Choroid plexus epithelial cell (primary cell): ENCODE measurements at regions not wholly inside any gene's neighbourhood (a gene's known extent, or its start where the extent isn't known, plus 50 kb on each side); places are given as distances from the start of the nearest gene placed in this dataset.
"Not testable (repeated sequence)": the region's sequence is repeated elsewhere in the genome, so short reads cannot be mapped to it uniquely, and the experiment has no call there.

Source experiments
- DNase-seq: peaks from one replicate; pipeline ENCODE4 v3.0.0-alpha.2; 2010; ENCODE audit warnings: low read depth
- H3K4me3 ChIP-seq: 2 replicates; pipeline ENCODE4 v1.5.1; 2011; ENCODE audit warnings: low read depth, mild to moderate bottlenecking, control low read depth, low read length, moderate library complexity
- CTCF ChIP-seq: conservative IDR thresholded peaks from 2 replicates; pipeline ENCODE4 v1.5.1; 2011; ENCODE audit warnings: low read depth, mild to moderate bottlenecking, control low read depth, inconsistent platforms, low read length, moderate library complexity

DNA sequence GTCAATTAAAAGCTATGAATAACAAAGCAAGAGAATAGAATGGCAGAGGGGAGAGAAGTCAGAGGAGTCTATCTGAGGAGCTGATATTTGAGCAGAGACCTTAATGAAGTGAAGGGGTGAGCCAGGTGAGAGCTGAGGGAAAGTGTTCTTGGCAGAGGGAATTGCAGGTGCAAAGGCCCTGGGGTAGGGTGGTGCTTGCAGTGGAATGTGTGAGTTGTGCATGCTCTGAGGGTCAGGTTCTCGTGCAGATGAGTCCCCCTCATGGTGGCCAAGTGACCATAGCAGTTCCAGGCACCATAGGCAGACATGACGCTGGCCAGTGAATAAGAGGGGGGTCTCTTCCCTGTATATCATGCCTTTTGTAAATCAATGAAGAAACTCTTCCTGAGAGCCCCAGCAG lies 58.9 kb upstream of the ALX4 start:
- DNase-seq = no peak
- TF ChIP-seq CTCF = no peak
- no peak overlapping the region for H3K4me3 ChIP-seq

- not testable (repeated sequence) for DNase-seq, H3K4me3 ChIP-seq
Observed at GRCh38 chr11:44371042-44371441, 61.1 kb upstream of the ALX4 start.

DNA sequence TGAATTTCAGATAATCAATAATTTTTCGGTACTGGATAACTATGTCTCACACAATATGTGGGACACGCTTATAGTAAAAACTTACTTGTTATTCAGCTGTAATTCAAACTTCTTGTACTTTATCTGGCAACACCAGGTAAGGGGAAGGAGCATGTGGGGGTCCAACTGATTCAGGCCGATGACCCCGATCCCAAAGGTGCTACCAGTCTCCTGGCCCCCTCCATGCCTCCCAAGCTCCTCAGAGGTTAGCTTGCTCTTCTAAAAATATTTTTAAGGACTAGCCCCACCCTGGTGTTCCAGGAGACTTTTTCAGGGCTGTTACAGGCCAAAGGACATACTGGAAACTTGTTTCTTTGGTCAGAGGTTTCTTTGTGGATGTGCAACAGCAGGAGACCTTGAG lies 61.8 kb upstream of the ALX4 start:
- TF ChIP-seq CTCF = no peak
- no peak for DNase-seq
- no peak overlapping the region for H3K4me3 ChIP-seq

DNA sequence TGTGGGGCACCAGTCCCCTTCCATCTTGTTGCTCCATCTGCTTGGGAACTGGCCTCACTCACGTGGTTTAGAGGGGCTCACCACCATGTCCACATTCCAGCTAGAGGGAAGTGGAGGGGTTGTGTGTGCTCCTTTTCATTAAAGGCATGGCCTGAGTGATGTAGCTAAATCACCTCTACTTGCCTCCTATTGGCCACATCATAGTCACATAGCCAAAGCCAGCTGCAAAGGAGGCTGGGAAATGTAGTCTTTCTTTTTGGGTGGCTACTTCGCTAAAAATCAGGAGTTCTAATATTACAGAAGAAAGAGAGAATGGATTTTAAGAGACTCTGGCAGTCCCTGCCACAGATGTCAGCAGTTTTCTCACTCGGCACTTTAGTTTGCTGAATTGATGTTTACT lies 63.0 kb upstream of the ALX4 start:
- peak; percentile 2 for DNase-seq
- TF ChIP-seq CTCF = no peak
- no peak overlapping the region for H3K4me3 ChIP-seq

DNA sequence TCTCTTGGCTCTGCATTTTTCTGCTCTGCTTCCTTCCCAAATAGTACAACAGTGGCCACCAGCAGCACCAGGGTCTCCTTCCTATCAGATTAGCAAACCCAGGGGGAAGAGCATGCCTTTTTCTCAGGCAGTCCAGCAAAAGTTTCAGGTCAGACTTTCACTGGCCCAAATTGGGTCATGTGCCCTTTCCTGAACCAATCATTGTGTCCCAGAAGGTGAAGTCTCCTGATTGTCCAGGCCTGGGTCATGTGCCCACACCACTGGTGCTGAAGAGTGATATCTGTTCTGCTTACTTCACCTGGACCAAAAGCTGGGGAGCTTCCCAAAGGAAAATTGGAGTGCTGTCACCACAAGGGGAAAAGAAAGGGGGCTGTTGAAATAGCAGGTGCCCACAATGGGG lies 64.1 kb upstream of the ALX4 start:
- no peak for TF ChIP-seq CTCF
- H3K4me3 ChIP-seq = no peak overlapping the region
- no peak for DNase-seq

DNA sequence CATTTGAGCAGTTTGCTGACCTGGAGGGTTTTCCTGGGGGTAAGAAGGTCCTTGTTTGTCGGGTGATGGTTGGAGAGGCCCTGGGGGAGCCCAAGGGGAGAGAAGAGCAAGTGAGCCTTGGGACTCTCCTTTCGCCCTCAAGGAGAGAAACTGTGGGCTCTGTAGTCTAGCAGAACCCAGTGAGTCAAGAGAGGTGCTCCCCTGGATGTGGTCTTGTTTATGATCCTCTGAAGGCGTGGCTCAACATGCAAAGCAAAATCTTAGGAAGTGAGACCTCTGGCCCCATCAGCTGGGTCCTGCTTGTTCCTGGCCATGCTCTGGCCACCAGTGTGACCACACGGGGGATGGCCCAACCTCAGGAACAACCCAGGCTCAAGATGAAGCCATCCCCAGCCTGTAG lies 66.5 kb upstream of the ALX4 start:
- H3K4me3 ChIP-seq = no peak overlapping the region
- DNase-seq = no peak
- no peak for TF ChIP-seq CTCF

- no peak overlapping the region for H3K4me3 ChIP-seq
- TF ChIP-seq CTCF = no peak
- no peak for DNase-seq
Observed at GRCh38 chr11:44377121-44377520, 67.2 kb upstream of the ALX4 start.

DNA sequence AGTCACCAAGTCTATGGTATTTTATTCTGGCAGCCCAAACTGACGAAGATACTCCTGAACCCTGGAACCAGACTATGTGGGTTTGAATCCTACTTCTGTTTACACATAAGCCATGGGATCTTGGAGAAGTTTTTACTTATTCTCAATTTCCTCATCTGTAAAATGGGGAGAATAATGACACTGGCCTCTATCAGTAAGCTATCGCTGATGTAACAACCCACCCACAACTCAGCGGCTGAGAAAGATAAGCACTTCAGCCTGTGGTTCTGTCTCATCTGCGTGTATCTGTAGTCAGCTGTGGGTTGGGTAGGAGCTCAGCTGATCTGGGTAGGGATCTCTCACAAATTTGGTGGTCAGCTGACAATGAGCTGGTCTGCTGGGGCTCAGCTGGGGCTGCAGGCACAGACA lies 68.0 kb upstream of the ALX4 start:
- H3K4me3 ChIP-seq = no peak overlapping the region
- DNase-seq = no peak
- no peak for TF ChIP-seq CTCF
